C4-2B (cell line): ENCODE measurements at regions not wholly inside any gene's neighbourhood (a gene's known extent, or its start where the extent isn't known, plus 50 kb on each side); places are given as distances from the start of the nearest gene placed in this dataset.
A peak's percentile ranks its signal among the peaks of the same experiment; 100 is the strongest.
"Not testable (repeated sequence)": the region's sequence is repeated elsewhere in the genome, so short reads cannot be mapped to it uniquely, and the experiment has no call there.

Source experiments
- H3K27ac ChIP-seq: fragments of 450-650 bp; 2 replicates; pipeline ENCODE4 v1.5.1; 2017
- CTCF ChIP-seq: fragments of 450-650 bp; conservative IDR thresholded peaks from 2 replicates; pipeline ENCODE4 v1.5.1; 2017; ENCODE audit warnings: mild to moderate bottlenecking
- ZFX ChIP-seq: fragments of 450-650 bp; IDR thresholded peaks from 2 replicates; pipeline ENCODE4 v1.6.1; 2017

- no peak overlapping the region for H3K27ac ChIP-seq
- no peak for TF ChIP-seq ZFX
- TF ChIP-seq CTCF = no peak
These were observed 652.6 kb downstream of the TNS3 start for GRCh38 chr7:46929359-46929758.

- no peak overlapping the region for H3K27ac ChIP-seq
- TF ChIP-seq ZFX (no peak), CTCF (no peak)
These were observed 653.2 kb downstream of the TNS3 start for GRCh38 chr7:46928719-46929118.

GRCh38 chr7:46927131-46927810 is 654.6 kb downstream of the TNS3 start:
- no peak overlapping the region for H3K27ac ChIP-seq
- TF ChIP-seq ZFX (no peak), CTCF (no peak)

- no peak for TF ChIP-seq CTCF
These were observed 665.3 kb downstream of the TNS3 start for GRCh38 chr7:46916581-46916980.

GRCh38 chr7:46912692-46913091 is 669.2 kb downstream of the TNS3 start:
- TF ChIP-seq CTCF (no peak), ZFX (no peak)
- no peak overlapping the region for H3K27ac ChIP-seq

More at GRCh38 chr7:46916581-46916980, 665.3 kb downstream of the TNS3 start:
- no peak overlapping the region for H3K27ac ChIP-seq

- no peak overlapping the region; the same call in 1 of the 2 replicates for H3K27ac ChIP-seq
- TF ChIP-seq ZFX = no peak
- TF ChIP-seq CTCF = no peak
These were observed 672.3 kb downstream of the TNS3 start for GRCh38 chr7:46909601-46910051.

GRCh38 chr7:46908770-46909169 is 673.1 kb downstream of the TNS3 start:
- TF ChIP-seq CTCF (no peak), ZFX (no peak)
- H3K27ac ChIP-seq = peak overlapping the region; percentile 65

- not testable (repeated sequence) for H3K27ac ChIP-seq
These were observed 677.4 kb downstream of the TNS3 start for GRCh38 chr7:46904523-46904922.
